ENCODE measurements at regions not wholly inside any gene's neighbourhood (a gene's known extent, or its start where the extent isn't known, plus 50 kb on each side); places are given as distances from the start of the nearest gene placed in this dataset.

DNA sequence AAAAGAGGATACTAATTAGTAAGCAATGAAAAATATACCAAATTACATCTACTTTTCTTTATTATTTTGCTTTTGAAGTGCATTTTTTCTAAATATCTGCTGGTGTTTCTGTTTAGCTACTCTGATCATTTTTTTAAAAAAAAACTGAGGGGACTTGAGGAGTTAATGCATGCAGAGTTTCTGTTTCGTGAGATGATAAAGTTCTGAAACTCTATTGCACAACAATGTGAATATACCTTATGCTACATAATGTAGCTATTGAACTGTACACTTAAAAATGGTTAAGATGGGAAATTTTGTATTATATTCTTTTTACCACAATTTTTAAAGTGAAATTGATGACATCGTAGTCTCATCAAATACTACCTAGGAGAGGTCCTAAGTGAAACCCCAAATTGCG is 288.3 kb upstream of the NR4A3 start:
- DNase-seq (ENCODE audit: low read depth, low spot score) = no peak

DNA sequence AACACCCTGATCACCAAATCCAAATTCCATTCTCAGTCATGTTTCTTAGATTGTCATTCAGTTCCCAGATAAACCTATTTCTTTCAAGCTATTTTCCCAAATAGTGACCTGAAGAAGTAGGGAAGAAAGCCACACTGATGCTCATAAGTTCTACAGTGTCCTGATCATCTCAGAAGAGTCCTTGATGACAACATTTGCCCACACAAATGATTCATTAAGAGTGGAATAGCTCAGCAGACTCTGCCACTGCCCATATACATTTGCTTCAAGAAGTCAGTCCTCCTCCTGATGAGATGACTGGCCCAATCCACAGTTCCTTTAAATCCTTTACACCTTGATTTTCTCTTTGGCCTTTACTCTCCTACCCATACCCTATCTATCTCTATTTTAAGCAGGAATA is 283.7 kb upstream of the NR4A3 start:
- DNase-seq (ENCODE audit: low read depth, low spot score) = no peak

- DNase-seq (ENCODE audit: low read depth, low spot score) = no peak
Observed at GRCh38 chr9:99544526-99544925, 277.2 kb upstream of the NR4A3 start.

DNA sequence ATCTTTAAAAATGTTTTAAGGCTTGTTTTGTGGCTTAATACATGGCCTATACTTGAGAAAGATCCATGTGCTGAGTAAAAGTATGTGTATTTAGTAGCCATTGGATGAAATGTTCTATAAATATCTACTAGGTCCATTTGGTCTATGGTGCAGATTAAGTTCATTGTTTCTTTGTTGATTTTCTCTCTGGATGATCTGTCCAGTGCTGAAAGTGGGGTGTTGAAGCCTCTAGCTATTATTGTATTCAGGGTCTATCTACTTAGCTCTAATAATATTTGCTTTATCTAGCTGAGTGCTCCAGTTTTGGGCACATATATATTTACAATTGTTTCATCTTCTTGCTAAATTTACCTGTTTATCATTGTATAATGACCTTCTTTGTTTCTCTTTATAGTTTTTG is 272.2 kb upstream of the NR4A3 start:
- DNase-seq (ENCODE audit: low read depth, low spot score) = no peak

- no peak for DNase-seq (ENCODE audit: low read depth, low spot score)
Observed at GRCh38 chr9:99555792-99556191, 265.9 kb upstream of the NR4A3 start.

- no peak for DNase-seq (ENCODE audit: low read depth, low spot score)
Observed at GRCh38 chr9:99556998-99557397, 264.7 kb upstream of the NR4A3 start.

GRCh38 chr9:99557816-99558215 is 263.9 kb upstream of the NR4A3 start:
- DNase-seq (ENCODE audit: low read depth, low spot score) = no peak

GRCh38 chr9:99559776-99560175 is 261.9 kb upstream of the NR4A3 start:
- no peak for DNase-seq (ENCODE audit: low read depth, low spot score)

DNA sequence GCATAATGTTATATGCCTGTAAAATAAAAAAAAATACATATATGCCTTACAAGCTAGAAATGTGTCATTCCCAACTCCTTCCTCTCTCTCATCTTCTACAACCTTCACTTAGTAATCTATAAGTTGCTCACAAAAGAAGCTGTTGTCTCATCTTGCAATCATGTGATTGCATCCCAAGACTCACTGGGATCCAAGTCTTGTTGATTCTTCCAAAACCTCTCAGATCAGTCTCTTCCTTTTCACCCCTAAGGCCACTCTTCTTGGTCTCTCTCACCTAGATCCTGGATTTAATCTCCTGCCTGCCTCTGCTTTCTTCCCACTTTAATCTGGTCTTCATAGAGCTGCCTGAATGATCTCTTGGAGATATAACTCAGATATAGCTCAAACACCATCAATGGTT is 261.1 kb upstream of the NR4A3 start:
- no peak for DNase-seq (ENCODE audit: low read depth, low spot score)

DNA sequence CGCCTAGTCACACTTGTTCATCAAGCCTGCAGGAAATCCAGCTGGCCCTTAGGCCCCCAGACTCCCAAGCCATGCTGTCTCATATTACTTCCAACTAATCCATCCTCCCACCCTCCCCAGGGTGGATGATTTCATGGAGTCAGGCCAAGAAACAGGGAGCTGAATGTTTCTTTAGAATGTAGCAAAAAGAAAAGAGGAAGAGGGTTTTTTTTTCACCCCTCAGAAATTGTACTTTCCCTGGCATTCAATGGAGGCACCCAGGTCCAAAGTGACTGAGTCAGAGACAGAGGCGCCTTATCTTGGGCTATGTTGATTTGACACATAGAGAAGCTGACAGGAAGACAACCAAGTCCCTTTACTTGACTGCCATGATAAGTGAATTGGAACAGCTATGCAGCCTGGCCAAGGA is 260.2 kb upstream of the NR4A3 start:
- no peak for DNase-seq (ENCODE audit: low read depth, low spot score)

GRCh38 chr9:99561961-99562565 is 259.6 kb upstream of the NR4A3 start:
- DNase-seq (ENCODE audit: low read depth, low spot score) = no peak

GRCh38 chr9:99563364-99563763 is 258.3 kb upstream of the NR4A3 start:
- no peak for DNase-seq (ENCODE audit: low read depth, low spot score)

- DNase-seq (ENCODE audit: low read depth, low spot score) = no peak
Observed at GRCh38 chr9:99565203-99565602, 256.5 kb upstream of the NR4A3 start.

DNA sequence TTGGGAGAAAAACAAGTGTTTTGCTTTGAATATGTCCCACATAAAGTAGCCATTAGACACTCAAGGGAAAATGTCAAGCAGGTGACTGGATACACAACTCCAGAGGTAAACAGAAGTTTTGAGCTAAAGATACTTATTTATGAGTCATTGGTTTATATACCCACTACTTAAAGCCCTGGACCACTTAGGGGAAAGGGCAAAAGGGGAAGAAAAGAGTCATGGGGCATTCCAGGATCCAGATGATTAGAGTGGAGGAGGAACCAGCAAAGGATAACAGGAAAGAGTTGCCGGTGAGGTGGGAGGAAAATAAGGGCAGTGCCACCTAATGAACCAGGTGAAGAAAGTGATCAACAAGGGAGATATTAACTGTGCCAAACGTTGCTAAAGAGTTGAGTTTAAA is 254.2 kb upstream of the NR4A3 start:
- no peak for DNase-seq (ENCODE audit: low read depth, low spot score)

DNA sequence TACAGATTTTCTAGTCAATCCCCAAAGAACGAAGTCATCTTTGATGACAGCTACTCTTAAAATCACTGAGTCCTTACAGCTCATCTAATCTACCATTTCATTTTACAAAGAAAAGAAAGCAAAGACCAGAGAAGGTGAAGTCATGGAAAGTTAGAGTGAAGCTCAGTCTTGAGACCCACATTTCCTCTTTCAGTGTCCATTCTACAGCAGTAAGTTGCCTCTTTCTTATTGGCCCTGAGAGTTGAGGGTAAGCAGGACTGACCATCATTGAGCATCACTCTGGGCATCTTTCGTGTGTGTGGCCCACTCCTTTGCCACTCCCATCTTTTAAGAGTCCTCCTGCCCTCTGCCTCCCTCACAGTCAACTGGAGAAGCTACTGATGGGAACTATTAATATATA is 251.8 kb upstream of the NR4A3 start:
- no peak for DNase-seq (ENCODE audit: low read depth, low spot score)

GRCh38 chr9:99572567-99572966 is 249.1 kb upstream of the NR4A3 start:
- DNase-seq (ENCODE audit: low read depth, low spot score) = no peak

GRCh38 chr9:99573085-99573484 is 248.6 kb upstream of the NR4A3 start:
- no peak for DNase-seq (ENCODE audit: low read depth, low spot score)

- no peak for DNase-seq (ENCODE audit: low read depth, low spot score)
Observed at GRCh38 chr9:99573886-99574285, 247.8 kb upstream of the NR4A3 start.

DNA sequence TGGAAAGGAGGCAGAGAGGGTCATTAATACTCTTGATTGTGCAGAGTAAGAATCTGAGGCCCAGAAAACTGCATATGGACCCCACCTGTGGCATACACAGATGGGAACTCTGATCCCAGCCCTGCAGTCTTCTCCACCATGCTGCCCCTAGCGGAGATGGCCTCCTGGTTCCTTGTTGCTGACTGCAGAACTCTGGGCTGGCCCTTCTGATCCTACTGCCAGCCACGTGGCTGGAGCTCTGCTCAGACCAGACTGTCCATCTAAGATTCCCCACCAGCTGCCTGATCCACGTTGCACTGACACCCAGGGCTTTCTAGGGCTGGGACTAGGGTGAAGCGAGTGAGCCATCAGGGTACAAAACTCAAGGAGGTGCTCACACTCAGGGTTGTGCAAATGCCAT is 245.7 kb upstream of the NR4A3 start:
- no peak for DNase-seq (ENCODE audit: low read depth, low spot score)

DNA sequence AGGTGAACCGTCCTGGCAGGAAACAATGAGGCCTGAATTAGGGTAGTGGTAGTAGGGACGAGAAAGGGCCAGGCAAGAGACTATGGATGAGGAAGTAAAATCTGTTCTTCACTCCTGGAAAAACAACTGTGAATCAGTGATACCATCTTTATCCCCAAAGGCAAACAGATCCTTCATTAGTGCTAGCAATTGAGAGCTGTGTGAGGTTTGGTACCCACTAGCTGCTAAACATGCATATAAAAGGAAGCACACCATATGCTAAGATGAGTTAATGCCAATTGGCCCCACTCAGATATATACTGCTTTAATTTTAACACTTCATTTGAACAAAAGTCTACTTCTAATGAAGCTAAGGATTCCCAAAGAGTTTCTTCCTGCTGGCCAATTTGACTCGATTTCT is 244.8 kb upstream of the NR4A3 start:
- DNase-seq (ENCODE audit: low read depth, low spot score) = no peak

GRCh38 chr9:99577351-99577750 is 244.3 kb upstream of the NR4A3 start:
- DNase-seq (ENCODE audit: low read depth, low spot score) = no peak

- no peak for DNase-seq (ENCODE audit: low read depth, low spot score)
Observed at GRCh38 chr9:99578666-99579065, 243.0 kb upstream of the NR4A3 start.

GRCh38 chr9:99579964-99580363 is 241.7 kb upstream of the NR4A3 start:
- DNase-seq (ENCODE audit: low read depth, low spot score) = no peak

DNA sequence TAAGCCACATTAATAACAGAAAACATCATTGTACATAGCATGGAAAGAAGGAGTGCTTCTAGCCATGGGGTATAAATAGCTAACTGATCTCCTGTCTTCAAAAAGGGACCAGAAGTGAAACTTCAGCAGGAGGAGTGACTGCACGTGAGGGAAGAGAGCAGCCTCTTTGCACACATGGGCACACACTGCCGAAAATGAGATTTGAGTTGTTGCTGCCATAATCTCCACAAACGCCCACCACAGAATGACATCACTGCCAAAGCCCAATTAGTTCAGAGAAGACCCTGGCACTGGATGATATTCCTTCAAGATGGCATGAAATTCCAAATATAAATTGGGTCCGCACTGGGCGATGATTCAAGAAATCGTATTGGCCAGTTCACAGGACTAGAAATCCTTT is 238.9 kb upstream of the NR4A3 start:
- DNase-seq (ENCODE audit: low read depth, low spot score) = no peak

All from ELF-1 (cell line).